HCT116 (cell line): ENCODE measurements at regions not wholly inside any gene's neighbourhood (a gene's known extent, or its start where the extent isn't known, plus 50 kb on each side); places are given as distances from the start of the nearest gene placed in this dataset.

Experiments used
- CTCF ChIP-seq, 3 experiments: fragments of 200-600 bp in 1 of 3; sonication (generic) in 1 of 3; IDR thresholded peaks in 2 of 3; conservative IDR thresholded peaks in 1 of 3; 2 replicates each; pipeline ENCODE4 v1.5.1; 2012 to 2017; ENCODE audit warnings: low read depth in 2 of 3, low read length in 2 of 3, antibody characterized with exemption in 1 of 3, borderline replicate concordance in 1 of 3, control low read depth in 1 of 3, mild to moderate bottlenecking in 1 of 3, mixed read lengths in 1 of 3, mixed run types in 1 of 3, moderate library complexity in 1 of 3; ENCODE audit not compliant: insufficient read depth in 1 of 3
- MAX ChIP-seq: IDR thresholded peaks from 2 replicates; pipeline ENCODE4 v1.6.1; 2012
- POLR2A ChIP-seq: IDR thresholded peaks from 2 replicates; pipeline ENCODE4 v1.7.0; 2011; ENCODE audit warnings: borderline replicate concordance; ENCODE audit not compliant: insufficient read depth, insufficient read length; ENCODE audit errors: extremely low read depth
- RAD21 ChIP-seq: IDR thresholded peaks from 2 replicates; pipeline ENCODE4 v1.6.1; 2012; ENCODE audit warnings: low read depth, mild to moderate bottlenecking
- REST ChIP-seq: IDR thresholded peaks from 2 replicates; pipeline ENCODE4 v1.6.1; 2012; ENCODE audit warnings: low read depth
- SIN3A ChIP-seq: IDR thresholded peaks from 2 replicates; pipeline ENCODE4 v1.6.1; 2012; ENCODE audit warnings: low read depth
- TCF7L2 ChIP-seq: IDR thresholded peaks from 2 replicates; pipeline ENCODE4 v1.7.0; 2011; ENCODE audit warnings: borderline replicate concordance, inconsistent platforms; ENCODE audit not compliant: insufficient read depth, insufficient read length; ENCODE audit errors: extremely low read depth

- TF ChIP-seq MAX (no peak), CTCF (IDR thresholded peaks at IDR 0.05 in 2 of 3, conservative IDR thresholded peaks at IDR 0.05 in 1 of 3; ENCODE audit: borderline replicate concordance in 1 of 3, insufficient read depth in 1 of 3, low read depth in 2 of 3, low read length in 2 of 3) (no peak), REST (no peak), POLR2A (no peak), SIN3A (no peak), RAD21 (no peak), TCF7L2 (no peak)
Measured at GRCh38 chr2:39934851-39935250, 155.8 kb upstream of the THUMPD2 start.
